Testis (tissue), 2 donors: ENCODE measurements at regions not wholly inside any gene's neighbourhood (a gene's known extent, or its start where the extent isn't known, plus 50 kb on each side); places are given as distances from the start of the nearest gene placed in this dataset.

Experiments used
- DNase-seq: peaks from one replicate; pipeline ENCODE4 v3.0.0-alpha.2; 2019
- H3K27ac ChIP-seq, 2 donors: fragments of 200-600 bp; sonication (generic); one replicate each; pipeline ENCODE4 v1.5.1; 2019
- H3K27me3 ChIP-seq: fragments of 200-600 bp; sonication (generic); one replicate; pipeline ENCODE4 v1.5.1; 2019
- H3K36me3 ChIP-seq: fragments of 200-600 bp; sonication (generic); one replicate; pipeline ENCODE4 v1.5.1; 2017; ENCODE audit warnings: low read depth; ENCODE audit errors: missing control alignments
- H3K4me1 ChIP-seq: fragments of 200-600 bp; sonication (generic); one replicate; pipeline ENCODE4 v1.5.1; 2019
- H3K4me3 ChIP-seq, 2 donors: fragments of 200-600 bp; sonication (generic); one replicate each; pipeline ENCODE4 v1.5.1; 2017 to 2019
- H3K9me3 ChIP-seq: fragments of 200-600 bp; sonication (generic); one replicate; pipeline ENCODE4 v1.5.1; 2017
- CTCF ChIP-seq, 3 experiments: fragments of 450-650 bp in 2 of 3; fragments of 200-600 bp in 1 of 3; sonication (generic) in 1 of 3; IDR thresholded peaks; one replicate each; pipeline ENCODE4 v1.5.1; 2016 to 2019; ENCODE audit warnings: antibody characterized with exemption in 3 of 3, mild to moderate bottlenecking in 2 of 3, moderate library complexity in 1 of 3
- POLR2A ChIP-seq: fragments of 450-650 bp; IDR thresholded peaks from one replicate; pipeline ENCODE4 v1.6.1; 2017; ENCODE audit warnings: antibody characterized with exemption, mild to moderate bottlenecking, moderate library complexity
- WGBS, 2 donors: methylation state at CpG; one replicate each; pipeline ENCODE4 v1.1.5; 2018; 5-methylcytosine and 5-hydroxymethylcytosine counted together
- intact Hi-C: fragments of 100-400 bp; cut with DNase I; formaldehyde crosslinking; loops from one replicate; pipeline ENCODE4 v1.15.1; 2023; ENCODE audit warnings: low total_unique reads

DNA sequence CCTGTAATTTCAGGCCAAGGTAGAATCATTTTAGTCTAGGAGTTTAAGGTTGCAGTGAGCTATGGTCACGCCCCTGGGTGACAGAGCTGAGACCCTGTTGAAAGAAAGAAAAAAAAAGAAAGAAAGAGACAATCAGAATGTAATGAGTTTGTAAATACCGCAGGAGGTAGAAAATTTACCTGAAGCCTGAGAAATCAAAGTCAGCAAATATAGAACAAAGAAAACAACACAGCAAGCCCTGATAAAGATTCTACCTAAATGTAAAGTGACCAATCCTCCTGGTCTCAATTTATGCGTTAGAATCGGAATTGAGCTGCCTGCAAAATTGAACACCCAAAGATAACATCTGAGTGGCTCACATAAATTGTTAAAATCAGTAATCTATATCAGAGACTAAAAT is 146.5 kb upstream of the ZNF184 start:
- DNase-seq = no peak
- Histone ChIP-seq H3K27ac (no peak overlapping the region), H3K9me3 (no peaks in the 10 kb centered on the region), H3K4me1 (no peaks in the 10 kb centered on the region), H3K27me3 (no peaks in the 10 kb centered on the region), H3K4me3 (no peak overlapping the region), H3K36me3 (no peaks in the 10 kb centered on the region)
- 75 to 78% methylated on average over 4 of the region's 4 CpGs for WGBS, 2 donors
- TF ChIP-seq CTCF (IDR thresholded peaks at IDR 0.05) = no peak
- TF ChIP-seq POLR2A = no peak
- intact Hi-C loops = no loop called here

GRCh38 chr6:27617700-27618689 is 145.1 kb upstream of the ZNF184 start:
- whole genome bisulfite sequencing, 2 donors = 20 to 29% methylated on average over 32 of the region's 32 CpGs
- H3K9me3 ChIP-seq = no peaks in the 10 kb centered on the region
- no peaks in the 10 kb centered on the region for H3K36me3 ChIP-seq
- H3K27ac ChIP-seq = no peak overlapping the region
- H3K27me3 ChIP-seq = no peaks in the 10 kb centered on the region
- no peak for TF ChIP-seq POLR2A
- no peak for TF ChIP-seq CTCF (IDR thresholded peaks at IDR 0.05)
- DNase-seq = no peak
- peak overlapping the region; percentile 39 to 51 for H3K4me3 ChIP-seq
- intact Hi-C loops = no loop called here
- H3K4me1 ChIP-seq = no peaks in the 10 kb centered on the region

DNA sequence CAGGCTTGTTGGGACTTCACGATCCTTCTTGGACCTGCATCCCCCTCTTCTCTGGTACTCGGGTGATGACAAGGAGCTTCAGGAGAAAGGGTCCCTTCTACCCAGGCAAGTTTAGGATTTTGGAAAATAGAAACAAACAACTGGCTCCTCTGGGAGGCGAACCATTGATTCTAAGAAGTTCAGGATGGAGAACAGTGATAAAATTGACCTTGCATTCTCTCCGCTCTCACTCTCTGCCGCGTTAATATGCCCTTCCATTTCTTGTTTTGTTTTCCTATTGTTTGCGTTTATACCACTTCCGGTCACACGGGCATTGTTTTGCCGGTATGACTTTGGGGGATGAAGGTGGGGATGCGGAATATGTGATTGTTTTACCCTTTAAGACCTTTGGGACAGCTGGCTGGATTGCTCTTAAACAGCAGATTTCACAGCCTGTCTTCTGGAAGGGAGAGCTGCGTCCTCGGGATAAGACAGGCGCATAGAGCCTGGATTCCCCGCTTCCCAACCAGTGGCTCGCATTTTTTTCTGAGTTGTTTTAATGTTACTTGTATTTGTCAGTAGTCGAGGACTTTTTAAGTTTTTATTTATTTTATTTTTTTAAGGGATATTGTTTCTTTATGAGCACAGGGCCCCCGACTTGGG is 144.3 kb upstream of the ZNF184 start:
- Histone ChIP-seq H3K36me3 (no peaks in the 10 kb centered on the region), H3K27me3 (no peaks in the 10 kb centered on the region), H3K27ac (no peak overlapping the region), H3K4me1 (no peaks in the 10 kb centered on the region), H3K4me3 (peak overlapping the region; percentile 39 to 51), H3K9me3 (no peaks in the 10 kb centered on the region)
- no peak for TF ChIP-seq CTCF (IDR thresholded peaks at IDR 0.05)
- no peak for TF ChIP-seq POLR2A
- intact Hi-C loops = no loop called here
- no peak for DNase-seq
- 0 to 2% methylated on average over 18 of the region's 18 CpGs for WGBS, 2 donors

DNA sequence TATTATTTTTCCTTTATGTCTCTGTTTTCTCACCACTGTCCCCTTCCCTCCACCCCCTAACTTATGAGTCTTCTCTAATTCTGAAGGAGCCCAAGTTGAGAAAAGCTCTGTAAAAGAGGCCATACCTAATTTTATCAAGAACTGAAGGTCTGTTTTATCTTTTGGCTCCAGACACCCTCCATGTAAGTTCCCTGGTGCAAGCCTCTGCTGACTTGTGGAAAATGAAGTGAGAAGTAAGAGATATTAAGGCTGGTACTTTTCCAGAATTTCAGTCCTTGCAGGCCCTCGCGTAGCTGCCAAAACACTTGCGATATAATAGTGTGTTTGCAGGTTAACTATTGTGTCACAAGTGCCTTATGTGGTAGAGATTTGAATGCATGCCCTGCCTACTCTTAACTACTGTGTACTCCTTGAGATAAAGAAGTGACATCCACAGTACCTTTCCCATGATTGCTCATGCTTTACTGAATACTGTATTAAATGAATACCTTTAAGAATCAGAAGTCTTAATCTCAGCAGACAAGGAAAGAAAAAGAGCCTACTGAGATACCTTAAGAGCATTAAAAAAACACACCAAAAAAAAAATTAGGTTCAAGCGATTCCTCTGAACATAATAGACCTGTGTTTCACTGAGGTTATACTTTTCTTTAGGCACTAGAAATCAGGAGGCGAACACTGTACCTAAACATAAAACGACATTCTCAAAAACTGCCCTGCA is 143.6 kb upstream of the ZNF184 start:
- TF ChIP-seq POLR2A (no peak), CTCF (IDR thresholded peaks at IDR 0.05) (no peak)
- WGBS, 2 donors = 37 to 47% methylated on average over 6 of the region's 6 CpGs
- Histone ChIP-seq H3K4me1 (no peaks in the 10 kb centered on the region), H3K27me3 (no peaks in the 10 kb centered on the region), H3K27ac (no peak overlapping the region), H3K9me3 (no peaks in the 10 kb centered on the region), H3K36me3 (no peaks in the 10 kb centered on the region), H3K4me3 (peak overlapping the region in 1 of 2 donors; percentile 39)
- no peak for DNase-seq
- intact Hi-C loops = no loop called here
